WTC11 (cell line): ENCODE measurements at regions not wholly inside any gene's neighbourhood (a gene's known extent, or its start where the extent isn't known, plus 50 kb on each side); places are given as distances from the start of the nearest gene placed in this dataset.

Source experiments
- CTCF ChIP-seq: fragments of 200-600 bp; IDR thresholded peaks from 2 replicates; pipeline ENCODE4 v1.8.0; 2022; ENCODE audit warnings: antibody characterized with exemption
- ELF4 ChIP-seq: sonication (generic); formaldehyde crosslinking; IDR thresholded peaks from 2 replicates; pipeline ENCODE4 v1.8.1; 2022; ENCODE audit warnings: low read depth, mild to moderate bottlenecking, moderate library complexity, missing genetic modification reagents
- MLX ChIP-seq: sonication (generic); formaldehyde crosslinking; IDR thresholded peaks from 2 replicates; pipeline ENCODE4 v1.8.1; 2023; ENCODE audit warnings: mild to moderate bottlenecking, missing genetic modification reagents, moderate library complexity
- ZNF671 ChIP-seq: fragments of 250-450 bp; sonication (Bioruptor Pico); IDR thresholded peaks from 2 replicates; pipeline ENCODE4 v1.8.0; 2021; ENCODE audit warnings: mild to moderate bottlenecking
- TF ChIP-seq, protein P1 (sequence below): sonication (generic); formaldehyde crosslinking; IDR thresholded peaks from 2 replicates; pipeline ENCODE4 v1.8.1; 2023; ENCODE audit warnings: mild to moderate bottlenecking, missing genetic modification reagents
- TF ChIP-seq, protein P2 (sequence below): sonication (generic); formaldehyde crosslinking; IDR thresholded peaks from 2 replicates; pipeline ENCODE4 v1.8.0; 2022; ENCODE audit warnings: mild to moderate bottlenecking, missing genetic modification reagents
- TF ChIP-seq, protein P3 (sequence below): sonication (generic); formaldehyde crosslinking; conservative IDR thresholded peaks from 2 replicates; pipeline ENCODE4 v1.8.1; 2023; ENCODE audit warnings: mild to moderate bottlenecking, low read depth, missing genetic modification reagents, moderate library complexity

GRCh38 chr13:50292081-50292480, 276.8 kb downstream of the KCNRG start:
- TF ChIP-seq CTCF (no peak), ZNF671 (CRISPR knock-in tag) (no peak), ELF4 (CRISPR knock-in tag) (no peak), MLX (no peak)
- TF ChIP-seq, protein P1, sequence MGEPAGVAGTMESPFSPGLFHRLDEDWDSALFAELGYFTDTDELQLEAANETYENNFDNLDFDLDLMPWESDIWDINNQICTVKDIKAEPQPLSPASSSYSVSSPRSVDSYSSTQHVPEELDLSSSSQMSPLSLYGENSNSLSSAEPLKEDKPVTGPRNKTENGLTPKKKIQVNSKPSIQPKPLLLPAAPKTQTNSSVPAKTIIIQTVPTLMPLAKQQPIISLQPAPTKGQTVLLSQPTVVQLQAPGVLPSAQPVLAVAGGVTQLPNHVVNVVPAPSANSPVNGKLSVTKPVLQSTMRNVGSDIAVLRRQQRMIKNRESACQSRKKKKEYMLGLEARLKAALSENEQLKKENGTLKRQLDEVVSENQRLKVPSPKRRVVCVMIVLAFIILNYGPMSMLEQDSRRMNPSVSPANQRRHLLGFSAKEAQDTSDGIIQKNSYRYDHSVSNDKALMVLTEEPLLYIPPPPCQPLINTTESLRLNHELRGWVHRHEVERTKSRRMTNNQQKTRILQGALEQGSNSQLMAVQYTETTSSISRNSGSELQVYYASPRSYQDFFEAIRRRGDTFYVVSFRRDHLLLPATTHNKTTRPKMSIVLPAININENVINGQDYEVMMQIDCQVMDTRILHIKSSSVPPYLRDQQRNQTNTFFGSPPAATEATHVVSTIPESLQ (CRISPR knock-in tag) = no peak
- TF ChIP-seq, protein P2, sequence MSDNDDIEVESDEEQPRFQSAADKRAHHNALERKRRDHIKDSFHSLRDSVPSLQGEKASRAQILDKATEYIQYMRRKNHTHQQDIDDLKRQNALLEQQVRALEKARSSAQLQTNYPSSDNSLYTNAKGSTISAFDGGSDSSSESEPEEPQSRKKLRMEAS (CRISPR knock-in tag) = no peak
- TF ChIP-seq, protein P3, sequence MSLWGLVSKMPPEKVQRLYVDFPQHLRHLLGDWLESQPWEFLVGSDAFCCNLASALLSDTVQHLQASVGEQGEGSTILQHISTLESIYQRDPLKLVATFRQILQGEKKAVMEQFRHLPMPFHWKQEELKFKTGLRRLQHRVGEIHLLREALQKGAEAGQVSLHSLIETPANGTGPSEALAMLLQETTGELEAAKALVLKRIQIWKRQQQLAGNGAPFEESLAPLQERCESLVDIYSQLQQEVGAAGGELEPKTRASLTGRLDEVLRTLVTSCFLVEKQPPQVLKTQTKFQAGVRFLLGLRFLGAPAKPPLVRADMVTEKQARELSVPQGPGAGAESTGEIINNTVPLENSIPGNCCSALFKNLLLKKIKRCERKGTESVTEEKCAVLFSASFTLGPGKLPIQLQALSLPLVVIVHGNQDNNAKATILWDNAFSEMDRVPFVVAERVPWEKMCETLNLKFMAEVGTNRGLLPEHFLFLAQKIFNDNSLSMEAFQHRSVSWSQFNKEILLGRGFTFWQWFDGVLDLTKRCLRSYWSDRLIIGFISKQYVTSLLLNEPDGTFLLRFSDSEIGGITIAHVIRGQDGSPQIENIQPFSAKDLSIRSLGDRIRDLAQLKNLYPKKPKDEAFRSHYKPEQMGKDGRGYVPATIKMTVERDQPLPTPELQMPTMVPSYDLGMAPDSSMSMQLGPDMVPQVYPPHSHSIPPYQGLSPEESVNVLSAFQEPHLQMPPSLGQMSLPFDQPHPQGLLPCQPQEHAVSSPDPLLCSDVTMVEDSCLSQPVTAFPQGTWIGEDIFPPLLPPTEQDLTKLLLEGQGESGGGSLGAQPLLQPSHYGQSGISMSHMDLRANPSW (CRISPR knock-in tag) = no peak
